GM18907 (cell line): ENCODE measurements at regions not wholly inside any gene's neighbourhood (a gene's known extent, or its start where the extent isn't known, plus 50 kb on each side); places are given as distances from the start of the nearest gene placed in this dataset.
"Not testable (repeated sequence)": the region's sequence is repeated elsewhere in the genome, so short reads cannot be mapped to it uniquely, and the experiment has no call there.

Experiments used
- ATAC-seq: cut with Tn5 transposase; IDR thresholded peaks from one replicate; pipeline ENCODE4 v1.9.1; 2021; ENCODE audit warnings: mild to moderate bottlenecking, moderate library complexity; ENCODE audit not compliant: unreplicated experiment

DNA sequence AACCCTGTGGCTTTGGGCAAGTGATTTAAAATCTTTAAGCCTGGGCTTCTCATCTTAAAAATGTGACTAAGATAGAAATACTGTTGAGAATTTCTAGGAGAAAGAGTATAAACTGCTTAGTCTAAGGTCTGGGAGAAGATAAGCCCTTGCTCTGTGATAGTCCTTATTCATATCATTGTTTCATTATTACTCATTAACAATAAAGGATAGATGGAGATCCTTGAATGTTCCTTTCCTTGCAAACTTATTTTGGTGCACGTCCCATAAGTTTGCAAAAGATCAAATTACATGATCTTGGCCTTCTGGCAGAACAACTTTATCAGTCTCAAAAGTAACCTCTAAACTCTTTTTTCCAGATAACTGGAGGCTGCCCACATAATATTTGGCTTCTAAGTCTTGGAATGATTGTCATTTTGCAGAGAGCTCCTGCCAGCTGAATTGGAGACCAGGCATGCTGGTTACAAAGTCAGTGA, 138.3 kb downstream of the FAM124B start:
- ATAC-seq = no peak

DNA sequence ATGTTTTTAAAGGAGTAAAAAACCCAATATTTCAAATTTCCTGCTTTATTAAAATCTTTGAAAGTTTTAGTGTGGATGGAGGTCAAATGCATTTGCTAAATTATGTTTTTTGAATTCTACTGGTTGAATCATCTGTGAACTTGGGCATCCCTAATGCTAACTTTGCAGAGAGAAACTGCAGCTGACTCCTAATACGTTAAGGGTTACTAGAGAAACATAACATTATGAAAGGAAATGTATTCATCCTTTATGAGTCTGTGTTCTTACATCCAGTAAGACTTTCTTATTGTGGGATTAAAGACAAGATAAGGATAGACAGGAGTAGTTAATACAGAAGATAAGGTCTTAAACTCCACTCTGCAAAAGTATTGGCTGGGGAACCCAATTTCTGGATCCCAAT, 140.6 kb downstream of the FAM124B start:
- no peak for ATAC-seq

DNA sequence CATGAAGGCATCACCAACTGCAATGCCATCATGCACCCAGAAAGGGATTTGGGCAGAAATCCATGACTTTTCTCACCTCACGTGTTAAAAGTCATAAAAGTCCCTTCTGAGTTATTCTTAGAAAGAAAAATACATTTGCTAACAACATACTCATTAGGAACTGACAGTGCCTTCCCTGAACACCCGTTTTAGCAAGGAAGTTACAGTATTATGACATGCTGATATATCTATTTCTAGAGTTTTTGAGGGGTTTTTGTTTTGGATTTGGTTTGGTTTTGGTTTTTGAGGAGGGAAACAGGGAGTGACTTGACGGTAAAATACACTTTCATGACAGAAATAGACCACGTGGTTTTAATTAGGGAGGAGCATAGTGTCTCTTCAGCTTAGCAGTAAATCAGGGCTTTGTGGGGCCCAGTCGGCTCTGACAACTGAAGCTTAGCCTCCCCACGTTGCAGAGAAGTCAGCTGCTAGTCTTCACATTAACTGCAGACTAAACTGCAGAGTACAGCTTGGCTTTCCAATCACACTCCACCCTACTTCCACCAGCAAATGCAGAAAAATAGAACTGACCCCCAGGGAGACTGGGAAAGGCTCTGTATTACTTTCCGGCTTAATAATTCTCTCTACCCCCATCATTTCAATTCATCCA, 141.4 kb downstream of the FAM124B start:
- no peak for ATAC-seq

DNA sequence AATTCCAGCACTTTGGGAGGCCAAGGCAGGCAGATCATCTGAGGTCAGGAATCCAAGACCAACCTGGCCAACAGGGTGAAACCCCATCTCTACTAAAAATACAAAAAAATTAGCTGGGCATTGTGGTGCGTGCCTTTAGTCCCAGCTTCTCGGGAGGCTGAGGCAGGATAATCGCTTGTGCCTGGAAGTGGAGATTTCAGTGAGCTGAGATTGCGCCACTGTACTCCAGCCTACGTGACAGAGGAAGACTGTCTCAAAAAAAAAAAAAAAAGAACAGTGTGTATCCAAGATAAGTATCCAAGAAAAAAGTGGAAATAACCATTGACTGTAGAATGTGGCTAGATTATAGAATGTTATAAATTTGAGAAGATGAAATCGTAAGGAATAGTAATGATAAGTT, 142.1 kb downstream of the FAM124B start:
- no peak for ATAC-seq

DNA sequence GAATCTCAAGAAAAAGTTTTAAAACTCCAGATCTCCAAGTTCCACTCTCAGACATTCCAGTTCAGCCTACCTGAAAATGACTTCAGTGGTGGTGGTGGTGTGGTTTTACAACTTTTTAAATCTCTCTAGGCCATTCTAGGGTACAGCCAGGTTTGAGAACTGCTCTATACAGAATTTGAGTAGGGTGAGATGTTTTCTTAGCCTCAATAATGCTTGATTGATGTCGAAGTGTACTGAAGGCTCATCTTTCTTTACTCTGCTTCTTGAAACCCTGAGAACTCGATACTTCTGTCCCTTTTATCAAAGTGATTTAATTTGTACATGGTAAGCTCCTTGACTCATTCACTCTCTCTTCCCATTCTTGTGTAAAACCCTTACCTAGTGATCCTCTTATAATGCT, 143.8 kb downstream of the FAM124B start:
- ATAC-seq = no peak

DNA sequence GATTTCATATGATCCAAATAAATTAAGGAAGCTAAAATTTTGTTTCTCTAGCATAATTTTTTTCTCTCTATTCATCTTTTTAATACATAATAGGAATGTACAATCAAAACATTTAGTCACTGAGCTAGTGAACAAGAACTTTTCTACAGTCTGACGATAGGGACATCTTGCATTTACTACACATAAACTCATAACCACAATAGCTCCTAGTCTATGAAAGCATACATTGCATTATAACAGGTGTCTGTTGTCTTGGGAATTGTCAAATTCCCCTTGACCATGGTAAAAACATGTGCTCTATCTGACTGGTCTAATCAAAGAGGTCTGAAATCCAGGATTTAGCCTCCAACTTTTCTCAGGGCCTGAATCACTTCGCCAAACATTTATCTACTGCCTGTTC, 144.8 kb downstream of the FAM124B start:
- no peak for ATAC-seq

DNA sequence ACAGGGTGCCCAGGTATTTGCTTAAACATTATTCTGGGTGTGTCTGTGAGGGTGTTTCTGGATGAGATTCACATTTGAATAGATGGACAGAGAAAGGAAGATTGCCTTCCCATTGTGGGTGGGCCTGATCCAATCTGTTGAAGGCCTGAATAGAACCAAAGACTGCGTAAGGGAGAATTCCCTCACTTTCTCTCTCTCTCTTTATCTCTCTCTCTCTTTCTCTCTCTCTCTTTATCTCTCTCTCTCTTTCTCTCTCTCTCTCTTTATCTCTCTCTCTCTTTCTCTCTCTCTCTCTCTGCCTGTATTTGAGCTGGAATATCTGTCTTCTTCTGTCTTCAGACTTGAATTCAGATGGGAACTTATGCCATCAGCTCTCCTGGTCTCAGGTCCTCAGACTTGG, 148.4 kb downstream of the FAM124B start:
- ATAC-seq = no peak

DNA sequence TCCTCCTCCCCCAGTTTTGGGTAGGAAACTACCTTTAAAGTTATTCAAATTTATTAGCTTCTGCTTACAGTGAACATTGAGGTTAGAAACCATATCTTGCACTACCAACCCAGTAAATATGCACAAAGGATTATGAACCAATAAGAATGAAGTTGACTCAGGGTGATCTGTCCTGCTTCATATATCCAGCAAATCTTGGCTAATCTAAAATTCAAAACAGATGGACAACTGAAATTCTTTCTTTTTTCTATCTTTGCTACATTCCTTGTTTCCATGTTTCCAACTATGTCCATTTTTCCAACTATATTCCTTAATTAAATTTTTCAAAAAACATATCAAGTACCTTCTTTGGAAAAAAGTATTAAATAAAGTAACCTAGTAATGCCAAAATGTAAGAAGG, 149.3 kb downstream of the FAM124B start:
- ATAC-seq = no peak

DNA sequence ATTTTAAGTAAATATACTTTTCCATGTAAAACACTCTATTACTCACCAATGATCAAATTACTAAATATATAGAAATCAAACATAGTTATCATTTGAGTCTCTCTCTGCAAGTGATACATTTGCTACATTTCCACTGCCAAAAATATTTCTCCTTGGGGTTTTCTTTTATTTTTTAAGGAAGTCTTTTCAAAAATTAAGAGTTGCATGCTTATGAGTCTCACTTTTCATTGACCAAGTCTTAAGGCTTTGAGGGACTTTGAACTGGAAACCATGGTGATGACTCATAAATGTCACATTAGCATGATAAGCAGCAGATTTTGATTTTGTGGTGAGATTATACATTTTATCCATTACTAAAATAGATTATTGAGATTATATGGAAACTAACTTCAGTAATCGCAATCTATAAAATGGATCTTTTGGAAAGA, 152.9 kb downstream of the FAM124B start:
- no peak for ATAC-seq

DNA sequence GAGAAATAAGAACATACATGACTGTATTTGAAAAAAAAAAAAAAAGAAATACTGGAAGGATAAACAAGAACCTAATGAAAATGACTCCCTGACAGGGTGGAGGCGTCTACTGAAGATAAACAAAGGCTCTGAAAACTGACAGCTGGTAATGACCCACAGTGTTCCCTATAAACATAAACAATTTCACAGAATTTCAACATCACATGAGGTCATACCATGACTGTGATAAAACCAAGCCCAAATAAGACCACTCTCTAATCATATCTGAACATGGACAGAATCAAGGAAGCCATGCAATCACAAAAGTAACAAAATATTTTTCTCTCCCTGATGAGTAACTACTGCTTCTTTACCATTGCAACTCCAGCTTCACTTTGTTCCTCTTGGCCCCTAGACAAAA, 159.3 kb downstream of the FAM124B start:
- no peak for ATAC-seq

DNA sequence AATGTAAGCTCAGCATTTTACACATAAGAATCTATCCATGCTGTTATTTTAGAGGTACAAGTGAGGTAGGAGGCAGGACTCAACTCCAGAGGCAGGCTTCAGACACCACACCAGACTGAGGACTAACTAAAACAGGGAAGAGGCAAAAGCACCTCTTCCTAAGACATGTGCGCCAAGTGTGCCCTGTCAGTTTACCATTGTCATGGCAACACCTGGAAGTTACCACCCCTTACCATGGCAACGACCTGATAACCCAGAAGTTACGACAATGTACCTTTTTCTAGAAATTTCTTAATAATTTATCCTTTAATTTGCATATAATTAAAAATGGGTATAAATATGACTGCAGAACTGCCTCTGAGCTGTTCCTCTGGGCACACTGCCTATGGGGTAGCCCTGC, 160.1 kb downstream of the FAM124B start:
- ATAC-seq = no peak

DNA sequence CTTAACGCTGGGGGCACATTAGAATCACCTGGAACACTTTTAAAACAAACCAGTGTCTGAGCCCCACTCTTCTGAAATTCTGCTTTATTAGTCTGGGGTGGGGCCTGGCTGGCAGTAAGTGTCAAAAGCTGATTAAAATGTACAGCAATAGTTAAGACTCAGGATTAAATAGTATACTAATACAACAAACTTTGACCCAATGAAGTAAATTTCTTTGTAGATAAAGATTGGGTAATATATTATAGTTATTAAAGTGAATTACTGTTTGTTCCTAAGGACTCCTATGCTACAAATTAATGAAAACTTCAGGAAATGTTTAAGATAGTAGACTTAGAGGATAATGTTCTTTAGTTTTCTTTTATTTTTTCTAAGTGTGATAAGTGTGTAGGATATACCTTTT, 160.9 kb downstream of the FAM124B start:
- no peak for ATAC-seq

DNA sequence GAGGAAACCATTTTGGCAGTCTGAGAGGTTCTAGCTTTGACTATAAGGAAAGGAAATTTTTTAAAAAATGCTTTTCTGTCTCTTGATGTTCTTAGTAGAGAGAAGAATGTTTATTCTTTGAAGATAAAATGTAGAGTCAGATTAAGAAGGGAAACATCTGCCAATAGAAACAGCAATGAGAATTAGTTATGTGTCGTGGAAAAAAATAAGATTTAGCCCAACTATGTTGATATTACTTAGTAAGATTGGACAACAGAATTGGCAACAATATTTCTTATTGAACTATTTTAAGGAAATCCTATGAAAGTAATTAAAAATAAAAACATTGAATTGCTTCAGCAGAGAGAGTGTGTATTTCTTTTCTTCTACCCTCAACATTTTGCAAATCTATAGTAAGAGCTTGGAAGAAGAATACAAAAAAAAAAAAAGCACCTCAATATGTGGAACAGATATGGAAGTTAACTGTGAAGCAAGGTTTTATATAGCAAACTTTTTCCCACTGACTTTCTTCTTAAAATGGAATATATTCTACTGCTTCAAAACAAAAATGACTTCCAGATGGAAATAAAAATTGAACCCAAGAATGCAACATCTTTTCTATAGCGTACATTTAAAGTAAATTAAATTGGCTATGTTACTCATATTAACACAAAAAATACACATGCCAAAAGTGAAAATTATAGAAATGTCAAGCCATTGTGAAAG, 177.9 kb downstream of the FAM124B start:
- no peak for ATAC-seq

DNA sequence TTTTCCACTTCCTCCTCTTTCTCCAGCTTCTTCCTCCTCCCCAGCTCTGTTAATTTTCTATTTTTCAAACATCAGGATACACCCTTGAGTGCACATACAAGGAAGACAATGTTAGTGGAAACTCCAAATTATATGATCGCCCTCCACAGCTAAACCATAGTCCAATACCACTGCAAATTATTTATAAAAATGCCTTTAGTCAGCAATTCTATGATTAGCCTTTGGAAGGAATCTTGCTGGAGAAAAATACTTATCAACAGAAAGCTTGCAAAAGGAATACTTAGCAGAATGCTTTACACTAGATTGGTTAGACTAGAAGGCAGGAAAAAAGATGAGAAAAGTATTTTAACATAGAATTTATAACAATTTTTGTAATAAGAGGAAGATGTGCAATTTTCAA, 178.9 kb downstream of the FAM124B start:
- ATAC-seq = no peak

DNA sequence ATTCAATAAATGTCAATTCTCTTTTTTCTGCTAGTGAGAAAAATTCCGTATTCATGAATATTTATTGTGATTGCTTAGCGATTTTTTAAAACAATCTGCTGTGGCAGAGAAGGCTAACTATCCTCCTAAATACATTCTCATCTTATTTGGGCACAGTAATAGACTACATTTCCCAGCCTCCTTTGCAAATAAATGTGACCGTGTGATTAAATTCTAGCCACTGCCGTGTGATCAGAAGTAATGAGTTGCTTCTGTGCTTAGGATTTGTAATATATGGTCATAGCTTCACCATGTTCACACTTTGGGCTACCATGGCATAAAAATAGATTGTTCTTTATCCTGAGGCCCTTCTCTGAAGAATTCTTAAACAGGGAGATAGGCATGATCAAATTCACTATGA, 179.6 kb downstream of the FAM124B start:
- ATAC-seq = no peak

DNA sequence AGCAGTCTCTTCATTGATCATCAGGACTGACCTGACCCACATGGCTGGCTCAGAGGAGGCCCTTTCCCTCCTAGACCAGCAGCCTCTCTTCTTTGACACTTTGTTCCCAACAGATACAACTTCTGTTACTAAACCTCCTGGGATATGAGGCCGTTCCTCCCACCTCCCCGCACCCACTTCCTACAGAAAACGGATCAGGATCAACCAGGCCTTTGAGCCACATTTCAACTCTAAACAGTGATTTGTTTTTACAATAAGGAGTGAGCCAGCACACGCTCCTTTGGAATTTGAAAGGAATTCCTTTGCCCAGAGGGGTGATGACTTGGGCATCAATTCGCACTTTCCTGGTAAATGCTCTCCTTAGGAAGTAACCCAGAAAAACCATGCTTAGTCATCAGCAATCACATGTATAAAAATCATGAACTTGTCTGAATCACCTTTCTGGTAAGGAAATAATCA, 180.4 kb downstream of the FAM124B start:
- ATAC-seq = no peak

DNA sequence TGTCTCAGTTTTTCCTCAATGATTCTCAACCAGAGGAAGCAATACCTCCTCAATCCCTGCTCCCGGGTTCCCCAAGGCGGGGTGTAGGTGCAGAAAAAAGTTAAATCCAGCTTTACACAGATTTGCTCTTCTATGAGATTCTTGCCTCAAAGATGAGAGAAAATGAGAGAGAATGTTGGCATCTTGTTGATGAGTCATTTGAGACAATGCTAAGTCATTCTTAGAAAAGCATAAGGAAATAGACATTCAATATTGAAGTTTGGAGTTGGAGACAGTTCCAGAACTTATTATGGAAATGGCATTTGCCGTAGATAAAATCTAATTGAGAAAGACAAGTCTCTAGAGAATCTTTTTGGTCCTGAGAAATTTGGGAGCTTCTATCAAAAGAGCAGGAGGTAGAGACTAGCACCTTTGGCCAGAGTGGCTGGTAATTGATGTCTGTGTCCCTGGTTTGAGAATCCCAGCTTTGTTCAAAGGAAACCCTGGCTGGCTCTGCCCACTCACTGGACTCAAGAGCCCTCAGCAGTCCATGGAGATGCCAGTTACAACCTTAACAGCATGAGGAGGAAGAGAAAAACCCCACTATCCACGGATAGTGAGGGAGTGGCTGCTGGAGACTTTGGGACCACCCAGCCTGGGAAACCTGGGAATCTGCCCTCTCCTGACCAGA, 181.2 kb downstream of the FAM124B start:
- no peak for ATAC-seq

DNA sequence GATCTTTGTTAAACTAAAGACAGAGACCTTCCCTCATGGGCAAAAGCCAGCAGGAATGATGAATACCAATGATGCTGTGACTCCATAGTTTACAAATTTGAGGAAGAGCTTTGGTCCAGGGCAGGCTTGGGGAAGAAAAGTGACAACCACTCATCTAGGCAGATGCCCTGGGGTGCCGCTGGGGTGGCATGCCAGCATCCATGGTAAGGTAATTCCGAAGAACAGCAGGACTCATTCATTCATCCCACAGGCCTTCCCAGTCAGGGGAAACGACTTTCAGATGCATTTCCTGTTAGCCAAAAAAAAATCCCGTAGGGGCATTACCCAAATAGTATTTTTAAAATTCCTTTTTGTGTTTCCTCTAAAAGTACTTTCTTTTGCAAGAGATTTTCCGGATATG, 180.7 kb upstream of the SERPINE2 start:
- ATAC-seq = no peak

DNA sequence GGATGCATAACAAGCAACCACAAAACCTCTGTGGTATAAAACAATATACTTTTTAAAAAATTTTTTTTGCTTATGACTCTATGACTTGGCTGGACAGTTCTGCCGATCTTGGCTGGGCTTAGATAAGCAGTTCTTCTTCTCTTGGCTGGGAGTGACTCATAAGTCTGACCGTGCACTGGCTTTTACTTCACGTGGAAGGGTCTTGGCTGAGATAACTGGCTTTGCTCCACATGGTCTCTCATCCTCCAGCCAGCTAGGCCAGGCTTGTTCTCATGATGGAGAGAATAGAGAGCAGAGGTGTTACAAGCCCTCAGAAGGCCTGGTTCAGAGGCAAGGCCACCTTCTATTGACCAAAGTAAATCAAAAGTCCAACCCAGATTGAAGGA, 178.9 kb upstream of the SERPINE2 start:
- no peak for ATAC-seq

DNA sequence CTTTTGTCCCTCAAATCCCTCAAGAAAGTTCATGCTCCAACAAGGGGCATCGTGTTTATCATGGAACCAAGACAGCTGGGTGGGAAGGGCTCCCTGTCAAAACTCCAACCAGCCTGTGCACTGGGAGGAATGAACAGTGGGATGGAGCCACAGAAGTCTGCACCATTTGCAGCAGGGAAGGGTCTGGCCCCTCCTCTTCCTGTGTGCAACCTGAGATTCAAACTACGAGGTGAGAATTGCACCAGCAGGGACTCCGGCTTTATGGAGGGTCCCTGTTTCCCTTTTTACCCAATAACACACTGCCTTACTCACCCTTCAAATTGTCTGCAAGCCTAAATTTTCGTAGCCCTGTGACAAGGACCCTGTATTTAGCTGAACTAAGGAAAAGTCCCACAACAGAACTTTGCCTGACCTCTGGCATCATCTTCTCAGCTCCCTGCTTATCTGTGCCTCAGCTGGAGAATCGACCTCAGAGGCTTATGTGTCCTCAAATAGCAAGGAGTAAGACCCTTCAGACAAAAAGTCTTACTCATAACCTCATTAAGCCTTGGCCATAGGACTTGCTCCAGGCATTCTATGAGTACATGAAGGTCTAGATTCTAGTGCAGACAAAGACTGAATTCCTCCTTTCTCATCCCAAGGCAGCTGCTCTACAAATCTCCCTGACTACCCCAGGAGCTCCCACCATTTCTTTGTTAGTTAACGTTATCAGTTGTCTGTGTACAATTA, 178.3 kb upstream of the SERPINE2 start:
- ATAC-seq = no peak

DNA sequence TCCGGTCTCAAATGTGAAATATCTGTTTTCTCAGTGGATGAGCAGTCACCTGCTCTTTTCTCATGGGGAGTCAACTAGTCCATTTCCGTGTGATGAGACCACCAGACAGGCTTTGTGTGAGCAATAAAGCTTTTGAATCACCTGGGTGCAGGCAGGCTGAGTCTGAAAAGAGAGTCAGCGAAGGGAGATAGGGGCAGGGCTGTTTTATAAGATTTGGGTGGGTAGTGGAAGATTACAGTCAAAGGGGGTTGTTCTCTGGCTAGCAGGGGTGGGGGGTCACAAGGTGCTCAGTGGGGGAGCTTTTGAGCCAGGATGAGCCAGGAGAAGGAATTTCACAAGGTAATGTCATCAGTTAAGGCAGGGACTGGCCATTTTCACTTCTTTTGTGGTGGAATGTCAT, 176.5 kb upstream of the SERPINE2 start:
- ATAC-seq = not testable (repeated sequence)
